Breast epithelium (tissue), 3 donors: ENCODE measurements at regions not wholly inside any gene's neighbourhood (a gene's known extent, or its start where the extent isn't known, plus 50 kb on each side); places are given as distances from the start of the nearest gene placed in this dataset.

Experiments
- POLR2A ChIP-seq: fragments of 450-650 bp; IDR thresholded peaks from one replicate; pipeline ENCODE4 v1.6.1; 2016; ENCODE audit warnings: antibody characterized with exemption, mild to moderate bottlenecking, moderate library complexity
- TF ChIP-seq, protein P1 (sequence below), 3 donors: fragments of 450-650 bp; IDR thresholded peaks; one replicate each; pipeline ENCODE4 v1.5.1; 2016 to 2017; ENCODE audit warnings: antibody characterized with exemption in 3 of 3, mild to moderate bottlenecking in 3 of 3, moderate library complexity in 3 of 3

DNA sequence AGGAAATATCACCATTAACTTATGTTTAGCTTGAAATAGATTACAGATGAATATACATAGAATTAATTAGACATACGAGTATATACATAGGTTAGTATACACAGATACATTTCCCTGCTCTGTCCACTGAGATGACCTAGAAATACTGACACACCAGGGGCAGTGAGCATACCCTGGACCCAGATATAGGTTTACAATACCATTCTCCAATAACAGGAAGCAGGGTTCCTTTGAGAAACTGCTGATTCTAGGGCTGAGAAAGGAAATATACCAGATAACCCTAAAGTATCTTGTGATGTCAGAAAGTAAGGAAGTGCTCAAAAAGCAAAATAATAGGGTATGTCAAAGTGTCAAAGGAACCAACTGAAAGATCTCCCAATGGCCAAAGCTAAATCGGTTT lies 322.5 kb downstream of the HAO1 start:
- TF ChIP-seq, protein P1, sequence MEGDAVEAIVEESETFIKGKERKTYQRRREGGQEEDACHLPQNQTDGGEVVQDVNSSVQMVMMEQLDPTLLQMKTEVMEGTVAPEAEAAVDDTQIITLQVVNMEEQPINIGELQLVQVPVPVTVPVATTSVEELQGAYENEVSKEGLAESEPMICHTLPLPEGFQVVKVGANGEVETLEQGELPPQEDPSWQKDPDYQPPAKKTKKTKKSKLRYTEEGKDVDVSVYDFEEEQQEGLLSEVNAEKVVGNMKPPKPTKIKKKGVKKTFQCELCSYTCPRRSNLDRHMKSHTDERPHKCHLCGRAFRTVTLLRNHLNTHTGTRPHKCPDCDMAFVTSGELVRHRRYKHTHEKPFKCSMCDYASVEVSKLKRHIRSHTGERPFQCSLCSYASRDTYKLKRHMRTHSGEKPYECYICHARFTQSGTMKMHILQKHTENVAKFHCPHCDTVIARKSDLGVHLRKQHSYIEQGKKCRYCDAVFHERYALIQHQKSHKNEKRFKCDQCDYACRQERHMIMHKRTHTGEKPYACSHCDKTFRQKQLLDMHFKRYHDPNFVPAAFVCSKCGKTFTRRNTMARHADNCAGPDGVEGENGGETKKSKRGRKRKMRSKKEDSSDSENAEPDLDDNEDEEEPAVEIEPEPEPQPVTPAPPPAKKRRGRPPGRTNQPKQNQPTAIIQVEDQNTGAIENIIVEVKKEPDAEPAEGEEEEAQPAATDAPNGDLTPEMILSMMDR (IDR thresholded peaks at IDR 0.05) = no peak
- no peak for TF ChIP-seq POLR2A
